ENCODE measurements at regions not wholly inside any gene's neighbourhood (a gene's known extent, or its start where the extent isn't known, plus 50 kb on each side); places are given as distances from the start of the nearest gene placed in this dataset.
"Not testable (repeated sequence)": the region's sequence is repeated elsewhere in the genome, so short reads cannot be mapped to it uniquely, and the experiment has no call there.

- DNase-seq, result no peak
These were observed 287.1 kb upstream of the SLITRK5 start for GRCh38 chr13:87384099-87384498.

GRCh38 chr13:87393358-87393757 lies 277.8 kb upstream of the SLITRK5 start:
- no peak for DNase-seq

DNA sequence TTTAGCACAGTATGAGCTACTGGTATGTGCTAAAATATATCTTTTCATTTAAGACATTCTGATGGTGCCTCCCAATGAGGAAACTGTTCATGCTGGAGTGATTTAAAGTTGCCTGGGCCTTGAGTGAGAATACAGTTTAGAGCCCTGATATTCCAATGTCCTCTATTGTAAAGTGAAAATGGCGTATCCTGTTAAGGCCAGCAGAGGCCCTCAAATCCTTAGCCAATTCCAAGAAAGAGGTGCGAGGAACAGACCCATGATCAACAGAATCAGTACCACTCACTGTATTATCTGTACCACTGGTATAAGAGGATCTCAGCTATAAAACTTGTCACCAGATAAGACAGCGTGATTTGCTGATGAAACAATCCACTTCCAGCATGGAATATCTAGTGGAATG lies 273.1 kb upstream of the SLITRK5 start:
- no peak for DNase-seq

DNA sequence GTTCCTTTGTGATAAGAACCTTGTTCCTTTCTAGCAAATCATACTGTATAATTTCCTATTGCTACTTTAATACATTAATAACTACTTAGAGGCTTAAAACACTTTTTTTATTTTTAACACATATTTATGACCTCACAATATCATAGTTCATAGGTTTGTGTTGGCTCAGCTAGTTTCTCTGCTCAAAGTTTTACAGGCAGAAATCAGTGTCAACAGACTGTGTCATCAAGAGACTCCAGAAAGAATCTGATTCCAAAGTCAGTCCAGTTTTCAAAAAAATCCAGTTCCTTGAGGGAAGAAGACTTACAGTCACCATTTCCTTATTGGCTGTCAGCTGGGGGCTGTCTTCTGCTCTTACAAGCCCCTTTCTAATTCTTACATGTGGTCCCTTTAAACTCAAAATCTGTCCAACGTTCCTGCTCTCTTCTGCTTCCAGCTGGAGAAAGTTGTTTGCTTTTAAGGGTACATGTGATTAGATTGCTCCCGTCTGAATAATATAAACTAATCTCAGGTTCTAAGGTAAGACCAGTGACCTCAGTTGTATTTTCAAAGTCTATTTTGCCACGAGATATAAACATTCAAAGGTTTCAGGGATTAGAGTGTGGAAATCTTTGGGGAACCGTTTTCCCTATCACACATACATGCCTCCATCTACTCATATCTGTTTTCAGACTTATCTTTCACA lies 267.3 kb upstream of the SLITRK5 start:
- DNase-seq, result no peak

- DNase-seq, result no peak
These were observed 244.4 kb upstream of the SLITRK5 start for GRCh38 chr13:87426742-87427141.

- no peak for DNase-seq
These were observed 227.0 kb upstream of the SLITRK5 start for GRCh38 chr13:87444135-87444534.

GRCh38 chr13:87452281-87452680 lies 218.9 kb upstream of the SLITRK5 start:
- no peak for DNase-seq

DNA sequence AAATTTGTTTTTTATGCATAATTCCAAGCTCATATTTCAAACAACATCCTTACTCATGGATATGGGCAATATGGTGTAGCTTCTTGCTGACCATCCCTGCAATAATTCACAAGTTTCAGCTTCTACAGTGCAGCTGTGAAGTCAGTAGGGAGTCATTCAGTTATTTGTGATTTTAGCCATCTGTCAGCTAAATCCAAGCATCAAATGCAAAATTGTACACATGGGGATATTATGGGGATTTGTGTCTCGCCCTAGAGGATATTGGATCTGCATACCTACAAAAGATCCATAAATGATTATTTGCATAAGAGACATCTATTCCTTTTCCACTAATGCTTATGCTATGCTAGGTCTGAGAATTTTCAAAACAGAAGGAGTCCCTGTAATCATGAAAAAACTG lies 217.9 kb upstream of the SLITRK5 start:
- DNase-seq, result no peak

- no peak for DNase-seq
These were observed 211.8 kb upstream of the SLITRK5 start for GRCh38 chr13:87459419-87459818.

- no peak for DNase-seq
These were observed 173.7 kb upstream of the SLITRK5 start for GRCh38 chr13:87497426-87497825.

GRCh38 chr13:87498681-87499080 lies 172.5 kb upstream of the SLITRK5 start:
- no peak for DNase-seq

DNA sequence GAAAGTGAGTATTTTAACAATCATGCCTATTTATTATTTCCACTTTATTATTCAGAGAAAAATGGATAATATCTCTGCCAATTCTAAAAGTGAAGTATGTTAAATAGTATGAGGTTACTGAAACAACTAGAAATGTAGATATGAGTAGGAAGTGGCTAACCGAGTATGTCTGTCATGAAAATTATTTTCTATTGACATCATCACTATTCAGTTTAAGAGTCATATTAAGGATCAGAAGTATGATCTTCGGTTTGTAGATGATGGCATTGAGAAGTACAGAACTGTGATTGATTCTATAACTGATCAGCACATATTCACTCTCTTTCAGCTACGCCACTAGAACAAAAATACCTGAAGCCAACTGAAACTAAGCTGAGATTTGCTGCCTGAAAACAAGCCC lies 146.4 kb upstream of the SLITRK5 start:
- no peak for DNase-seq

GRCh38 chr13:87533776-87534175 lies 137.4 kb upstream of the SLITRK5 start:
- DNase-seq, result no peak

GRCh38 chr13:87535911-87536310 lies 135.3 kb upstream of the SLITRK5 start:
- no peak for DNase-seq

- DNase-seq, result no peak
These were observed 134.7 kb upstream of the SLITRK5 start for GRCh38 chr13:87536499-87536898.

DNA sequence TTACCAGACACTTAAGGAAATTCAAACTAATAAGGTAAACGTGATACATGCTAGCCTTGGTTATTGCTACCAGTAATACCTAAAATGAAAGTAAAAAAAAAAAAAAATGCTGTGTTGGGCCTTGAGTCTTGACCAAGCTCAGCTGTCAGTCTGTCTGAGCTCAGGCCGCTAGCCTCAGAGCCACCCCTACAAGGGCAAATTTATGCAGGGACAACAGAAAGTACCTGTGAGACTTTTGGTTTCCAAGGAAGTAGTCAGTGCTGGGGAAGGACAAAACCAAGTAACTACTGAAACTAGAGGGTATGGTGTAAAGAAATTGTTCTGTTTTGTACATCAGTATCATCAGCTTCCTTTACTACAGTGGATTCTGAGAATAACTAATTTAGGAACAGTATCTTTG lies 134.3 kb upstream of the SLITRK5 start:
- no peak for DNase-seq

GRCh38 chr13:87537951-87538350 lies 133.2 kb upstream of the SLITRK5 start:
- no peak for DNase-seq

DNA sequence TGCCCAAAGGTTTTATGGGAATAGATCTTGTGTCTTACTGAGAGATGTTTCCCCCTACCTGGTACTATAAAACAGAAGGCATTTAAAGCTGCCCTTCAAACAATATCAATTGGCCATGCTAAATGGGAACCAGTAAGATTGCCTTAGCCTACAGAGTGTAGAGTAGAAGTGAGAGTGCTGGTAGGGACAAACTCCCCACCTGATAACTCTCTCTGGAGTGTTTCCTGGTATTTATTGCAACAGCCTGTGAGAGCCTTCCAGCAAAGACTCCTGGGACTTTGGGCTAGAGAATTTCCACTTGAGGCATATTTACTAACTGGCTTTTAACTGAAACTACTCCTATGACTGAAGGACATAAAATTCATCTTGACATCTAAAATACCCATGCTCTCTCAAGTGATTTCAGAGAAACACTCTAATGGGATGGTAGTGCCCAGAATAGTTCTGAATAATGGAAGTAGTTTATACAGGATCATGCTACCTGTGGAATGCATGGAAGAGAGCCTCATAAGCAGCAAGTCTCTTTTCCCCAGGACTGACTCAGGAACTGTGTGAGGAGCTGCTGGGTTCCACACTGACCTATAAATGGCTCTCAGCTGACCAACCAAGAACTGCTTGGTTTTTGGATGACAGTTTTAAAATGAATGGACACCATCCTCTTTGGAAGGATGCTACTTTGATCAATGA lies 132.7 kb upstream of the SLITRK5 start:
- DNase-seq, result no peak

DNA sequence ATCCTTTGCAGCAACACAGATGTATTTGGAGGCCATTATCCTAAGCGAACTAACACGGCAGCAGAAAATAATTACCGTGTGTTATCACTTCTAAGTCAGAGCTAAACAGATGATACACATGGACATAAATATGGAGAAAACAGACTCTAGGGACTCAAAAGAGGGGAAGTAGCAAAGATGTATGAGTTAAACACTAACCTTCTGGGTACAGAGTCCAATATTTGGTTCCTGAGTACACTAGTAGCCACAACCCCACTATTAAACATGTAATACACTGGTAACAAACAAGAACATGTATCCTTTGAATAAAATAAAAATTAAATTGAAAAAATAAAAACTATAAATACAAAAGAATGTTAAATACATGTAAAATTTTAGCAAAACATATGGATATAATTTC lies 118.0 kb upstream of the SLITRK5 start:
- no peak for DNase-seq

DNA sequence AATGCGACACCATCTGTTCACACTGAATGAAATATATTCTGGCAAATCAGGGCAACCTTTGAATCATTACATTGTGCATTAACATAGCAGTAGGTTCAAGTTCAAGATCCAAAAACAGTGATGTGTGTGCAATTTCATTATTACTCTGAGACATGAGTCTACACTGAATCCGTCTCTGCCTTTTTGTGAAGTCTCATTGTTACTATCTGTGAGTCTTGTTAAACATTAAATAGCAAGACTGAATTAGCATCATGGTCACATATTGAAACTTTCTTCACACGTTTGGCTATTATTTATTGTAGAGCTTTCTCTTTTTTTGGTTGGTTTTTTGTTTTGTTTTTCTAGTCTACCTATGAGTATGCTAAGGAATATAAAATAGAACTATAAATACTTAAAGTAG lies 117.1 kb upstream of the SLITRK5 start:
- no peak for DNase-seq

DNA sequence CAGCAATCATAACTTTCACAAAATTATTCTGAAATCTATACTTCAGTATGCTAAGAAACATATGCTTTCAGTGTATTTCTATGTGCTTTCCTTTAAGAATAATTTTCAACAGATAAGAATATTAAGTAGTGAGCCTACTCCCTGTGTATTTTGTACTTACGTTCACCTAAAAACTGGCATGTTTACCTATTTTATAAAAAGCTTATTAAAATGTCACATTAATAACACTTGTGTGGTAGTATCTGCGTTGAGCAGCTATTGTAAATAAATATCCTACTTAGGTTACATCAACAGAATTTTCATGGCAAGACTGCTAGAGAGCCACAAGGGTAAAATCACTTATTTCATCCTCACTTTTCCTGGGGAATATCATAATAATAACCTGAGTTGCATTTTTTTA lies 113.4 kb upstream of the SLITRK5 start:
- DNase-seq, result no peak

DNA sequence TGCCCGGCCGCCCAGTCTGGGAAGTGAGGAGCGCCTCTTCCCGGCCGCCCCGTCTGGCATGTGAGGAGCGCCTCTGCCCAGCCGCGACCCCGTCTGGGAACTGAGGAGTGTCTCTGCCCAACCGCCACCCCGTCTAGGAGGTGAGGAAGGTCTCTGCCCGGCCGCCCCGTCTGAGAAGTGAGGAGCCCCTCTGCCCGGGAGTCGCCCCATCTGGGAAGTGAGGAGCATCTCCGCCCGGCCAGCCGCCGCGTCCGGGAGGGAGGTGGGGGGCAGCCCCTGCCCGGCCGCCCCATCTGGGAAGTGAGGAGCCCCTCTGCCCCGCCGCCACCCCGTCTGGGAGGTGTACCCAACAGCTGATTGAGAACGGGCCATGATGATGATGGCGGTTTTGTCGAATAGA lies 109.6 kb upstream of the SLITRK5 start:
- DNase-seq, result not testable (repeated sequence)

- DNase-seq, result no peak
These were observed 100.5 kb upstream of the SLITRK5 start for GRCh38 chr13:87570669-87571068.

DNA sequence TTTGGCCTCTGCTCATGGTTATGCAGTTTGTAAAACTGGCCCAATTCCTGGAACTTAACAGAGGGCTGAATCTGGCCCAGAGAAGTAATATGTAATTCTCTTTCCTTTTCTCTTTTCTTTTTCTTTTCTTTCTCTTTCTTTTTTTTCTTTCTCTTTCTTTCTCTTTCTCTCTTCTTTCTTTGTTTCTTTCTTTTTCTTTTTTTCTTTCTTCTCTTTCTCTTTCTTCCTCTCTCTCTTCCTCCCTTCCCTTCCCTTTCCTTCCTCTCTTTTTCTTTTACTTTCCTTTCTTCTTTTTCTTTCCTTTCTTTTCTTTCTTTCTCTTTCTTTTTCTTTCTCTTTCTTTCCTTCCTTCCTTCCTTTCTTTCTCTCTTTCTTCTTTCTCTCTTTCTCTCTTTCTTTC lies 88.8 kb upstream of the SLITRK5 start:
- no peak for DNase-seq

DNA sequence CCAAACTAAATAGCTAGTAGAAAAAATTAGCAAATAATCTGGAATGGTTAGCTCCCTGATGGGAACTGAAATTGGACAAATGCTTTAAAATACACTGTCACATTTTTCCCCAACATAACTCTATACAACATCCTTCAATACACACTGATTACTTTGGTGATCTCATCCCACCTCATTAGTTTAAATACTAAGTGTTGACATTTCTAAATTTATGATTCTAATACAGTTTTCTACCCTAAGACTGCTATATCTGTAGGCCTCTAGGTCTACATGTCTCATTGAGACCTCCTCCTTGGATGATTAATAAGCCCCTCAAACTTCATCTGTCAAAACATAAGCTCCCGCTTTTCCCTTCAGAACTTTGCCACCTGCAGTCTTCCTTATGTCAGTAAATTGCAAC lies 80.7 kb upstream of the SLITRK5 start:
- DNase-seq, result no peak

All from 8988T (cell line).